Fibroblast of lung (primary cell): ENCODE measurements at regions not wholly inside any gene's neighbourhood (a gene's known extent, or its start where the extent isn't known, plus 50 kb on each side); places are given as distances from the start of the nearest gene placed in this dataset.

ENCODE experiments used
- CTCF ChIP-seq, 2 donors: IDR thresholded peaks in 1 of 2; conservative IDR thresholded peaks in 1 of 2; 1 replicate in 1 of 2; 2 replicates in 1 of 2; pipeline ENCODE4 v1.5.1; 2011 to 2012; ENCODE audit warnings: low read length in 2 of 2, control low read depth in 1 of 2, inconsistent platforms in 1 of 2, low read depth in 1 of 2, mild to moderate bottlenecking in 1 of 2
- EZH2 ChIP-seq: IDR thresholded peaks from 2 replicates; pipeline ENCODE4 v1.5.1; 2012; ENCODE audit warnings: low read length, control low read depth, mild to moderate bottlenecking; ENCODE audit errors: missing control alignments

- TF ChIP-seq CTCF (conservative IDR thresholded peaks at IDR 0.05 in 1 of 2, IDR thresholded peaks at IDR 0.05 in 1 of 2; ENCODE audit: low read depth in 1 of 2, low read length in 2 of 2) (no peak), EZH2 (no peak)
Measured at GRCh38 chr1:58931024-58931423, 147.2 kb upstream of the JUN start.
